Fibroblast of skin of left biceps (primary cell): ENCODE measurements at regions not wholly inside any gene's neighbourhood (a gene's known extent, or its start where the extent isn't known, plus 50 kb on each side); places are given as distances from the start of the nearest gene placed in this dataset.
"Not testable (repeated sequence)": the region's sequence is repeated elsewhere in the genome, so short reads cannot be mapped to it uniquely, and the experiment has no call there.

Experiments used
- DNase-seq, 2 experiments: peaks; one replicate each; pipeline ENCODE4 v3.0.0-alpha.2; 2013; ENCODE audit warnings: low read depth in 2 of 2

DNA sequence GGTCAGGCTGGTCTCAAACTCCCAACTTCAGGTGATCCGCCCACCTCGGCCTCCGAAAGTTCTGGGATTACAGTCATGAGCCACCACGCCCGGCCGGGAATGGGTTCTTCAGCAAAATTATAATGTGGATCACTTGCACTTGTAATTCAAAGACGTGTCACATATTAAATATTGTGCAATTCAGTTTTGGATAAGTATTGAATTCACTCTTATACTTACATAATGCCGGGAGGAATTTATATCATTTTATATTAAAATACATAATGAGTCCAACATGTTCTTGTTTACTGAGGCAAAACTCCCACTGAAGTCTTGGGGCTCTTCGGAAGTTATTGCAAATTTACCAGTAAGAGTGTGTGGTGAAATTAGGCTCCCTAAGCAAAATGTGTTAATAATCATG lies 635.2 kb upstream of the LUZP2 start:
- DNase-seq, result no peak

DNA sequence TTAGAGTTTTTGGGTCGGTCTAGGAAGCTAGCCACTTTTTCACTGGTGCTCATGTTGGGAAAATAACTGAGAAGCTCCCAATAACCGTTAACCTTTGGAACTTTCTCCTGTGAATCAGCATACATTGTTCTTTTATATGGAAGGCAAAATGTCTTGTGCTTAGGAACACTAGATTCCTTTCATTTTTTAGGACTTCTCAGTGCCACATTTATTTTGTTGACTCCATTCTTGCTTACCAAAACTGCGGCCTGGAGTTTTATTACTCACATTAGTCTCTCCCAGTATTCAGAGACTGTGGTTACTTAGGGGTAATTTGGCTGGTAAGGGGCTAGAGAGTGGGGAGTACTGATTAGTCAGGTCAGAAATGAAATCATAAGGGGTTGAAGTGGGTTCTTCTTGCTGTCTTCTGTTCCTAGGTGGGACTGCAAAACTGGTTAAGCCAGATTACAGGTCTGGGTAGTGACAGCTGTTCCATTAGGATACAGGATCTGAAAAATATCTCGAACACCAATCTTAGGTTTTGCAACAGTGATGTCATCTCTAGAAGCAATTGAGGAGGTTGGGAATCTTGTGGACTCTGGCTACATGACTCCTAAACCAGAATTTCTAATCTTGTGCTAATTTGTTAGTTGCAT lies 631.4 kb upstream of the LUZP2 start:
- DNase-seq, result no peak

DNA sequence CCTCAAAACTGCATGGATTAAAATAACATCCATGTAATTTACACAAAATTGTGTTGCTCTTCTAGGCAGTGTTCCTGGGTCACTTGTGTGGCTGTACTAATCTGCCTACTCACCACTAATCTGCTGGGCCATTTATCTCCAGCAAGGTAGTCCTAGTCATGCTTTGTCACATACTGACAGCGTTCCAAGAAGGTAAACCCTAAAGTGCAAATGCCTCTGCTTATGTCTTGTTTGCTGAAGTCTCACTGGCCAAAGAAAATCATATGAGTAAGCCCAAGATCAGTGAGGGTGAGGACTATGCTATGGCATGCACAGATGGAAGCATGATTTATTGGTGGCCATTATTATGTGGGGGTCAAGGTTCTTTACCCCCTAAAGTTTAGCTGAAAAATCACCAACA lies 630.2 kb upstream of the LUZP2 start:
- DNase-seq, result no peak

DNA sequence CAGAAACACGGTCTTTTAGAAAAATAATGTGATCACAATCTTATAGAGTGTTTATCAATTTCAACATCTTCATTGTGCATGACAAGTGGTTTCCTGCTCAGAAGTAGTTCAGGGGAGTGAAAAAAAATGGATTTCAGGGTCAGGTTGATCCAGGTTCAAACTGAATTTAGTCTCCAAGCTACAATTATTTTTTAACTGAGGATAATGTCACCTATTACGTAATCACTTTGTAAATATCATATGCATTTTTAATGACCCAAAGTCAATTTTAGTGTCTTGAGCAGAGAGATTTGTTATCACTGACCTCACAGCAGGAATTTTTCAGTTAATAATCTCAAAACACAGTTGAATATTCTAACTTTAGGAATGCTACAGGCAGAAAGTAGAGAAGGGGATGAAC lies 627.2 kb upstream of the LUZP2 start:
- no peak for DNase-seq

DNA sequence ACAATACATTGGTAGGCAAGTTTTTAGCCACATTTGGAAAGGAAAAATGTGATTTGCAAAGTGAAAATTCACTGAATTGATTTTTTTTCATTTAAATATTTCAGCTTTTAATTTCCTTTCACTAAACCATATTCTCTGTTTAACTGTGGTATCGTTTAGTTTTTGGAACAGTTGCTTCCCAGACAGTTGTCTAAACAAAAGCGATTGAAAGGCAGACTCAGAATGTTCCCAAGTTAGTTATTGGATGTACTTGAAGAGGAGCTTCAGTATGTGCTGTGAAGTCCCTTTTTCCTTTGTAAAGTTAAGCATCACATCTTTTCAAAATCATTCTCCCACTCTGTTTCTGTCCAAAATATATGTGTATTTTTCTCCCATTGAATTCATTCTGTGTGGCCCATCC lies 623.4 kb upstream of the LUZP2 start:
- no peak for DNase-seq

DNA sequence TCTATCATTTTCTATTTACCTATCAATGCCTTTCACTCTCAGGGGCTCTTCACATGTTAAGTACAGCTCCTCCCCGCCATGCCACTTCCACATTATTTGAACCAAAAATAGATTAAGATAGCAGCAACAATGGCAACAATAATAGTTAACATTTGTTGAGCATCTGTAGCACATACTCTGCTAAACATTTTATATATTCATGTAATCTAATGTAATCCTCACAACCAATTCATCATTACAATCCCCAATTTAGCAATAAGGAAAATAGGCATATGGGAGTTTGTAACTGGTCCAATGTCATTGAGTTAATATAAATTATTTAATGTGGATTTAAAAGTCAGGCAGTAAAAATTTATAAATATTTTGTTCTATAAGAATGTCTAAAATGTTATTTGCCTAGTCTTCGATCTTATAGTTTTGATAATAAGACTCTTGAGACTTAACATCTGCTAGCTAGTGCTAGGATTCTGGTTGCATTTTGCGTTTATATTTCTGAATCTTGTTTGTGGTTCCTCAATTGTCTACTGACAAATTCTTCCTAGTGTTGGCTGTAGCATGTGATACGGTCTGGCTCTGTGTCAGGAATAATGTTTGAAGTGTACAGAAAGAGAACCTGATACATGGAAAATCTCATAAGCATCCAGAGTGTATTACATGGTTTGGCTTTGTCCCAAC lies 621.5 kb upstream of the LUZP2 start:
- DNase-seq, result peak; percentile 11 to 24

DNA sequence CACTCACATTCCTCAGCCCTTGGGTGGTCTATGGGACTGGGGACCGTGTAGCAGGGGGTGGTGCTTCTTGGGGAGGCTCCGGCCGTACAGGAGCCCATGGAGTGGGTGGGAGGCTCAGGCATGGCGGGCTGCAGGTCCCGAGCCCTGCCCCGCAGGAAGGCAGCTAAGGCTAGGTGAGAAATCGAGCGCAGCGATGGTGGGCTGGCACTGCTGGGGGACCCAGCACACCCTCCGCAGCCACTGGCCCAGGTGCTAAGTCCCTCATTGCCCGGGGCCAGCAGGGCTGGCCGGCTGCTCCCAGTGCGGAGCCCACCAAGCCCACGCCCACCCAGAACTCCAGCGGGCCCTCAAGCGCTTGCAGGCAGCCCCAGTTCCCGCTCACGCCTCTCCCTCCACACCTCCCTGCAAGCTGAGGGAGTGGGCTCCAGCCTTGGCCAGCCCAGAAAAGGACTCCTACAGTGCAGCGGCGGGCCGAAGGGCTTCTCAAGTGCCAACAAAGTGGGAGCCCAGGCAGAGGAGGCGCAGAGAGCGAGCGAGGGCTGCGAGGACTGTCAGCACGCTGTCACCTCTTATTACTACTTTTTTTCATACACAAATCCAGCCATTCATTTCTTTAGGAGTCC lies 613.3 kb upstream of the LUZP2 start:
- DNase-seq, result not testable (repeated sequence)

DNA sequence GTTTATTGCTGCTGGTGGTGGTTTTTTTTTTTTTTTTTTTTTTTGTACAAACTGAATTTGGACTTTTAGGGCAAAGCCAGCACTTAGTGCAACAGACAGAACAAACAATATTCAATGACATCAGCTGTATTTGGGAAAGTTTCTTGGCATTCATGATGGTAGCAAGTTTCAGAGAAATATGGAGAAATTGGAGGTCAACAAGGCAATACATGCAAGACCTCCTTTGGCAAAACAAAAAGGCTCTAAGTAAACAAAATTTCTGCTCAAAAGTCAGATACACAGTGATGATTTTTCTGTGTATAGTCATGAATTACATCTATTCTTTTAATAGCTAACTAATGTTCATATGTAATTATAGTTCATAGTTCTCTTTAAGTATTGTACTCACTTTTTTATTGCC lies 612.5 kb upstream of the LUZP2 start:
- DNase-seq, result no peak

DNA sequence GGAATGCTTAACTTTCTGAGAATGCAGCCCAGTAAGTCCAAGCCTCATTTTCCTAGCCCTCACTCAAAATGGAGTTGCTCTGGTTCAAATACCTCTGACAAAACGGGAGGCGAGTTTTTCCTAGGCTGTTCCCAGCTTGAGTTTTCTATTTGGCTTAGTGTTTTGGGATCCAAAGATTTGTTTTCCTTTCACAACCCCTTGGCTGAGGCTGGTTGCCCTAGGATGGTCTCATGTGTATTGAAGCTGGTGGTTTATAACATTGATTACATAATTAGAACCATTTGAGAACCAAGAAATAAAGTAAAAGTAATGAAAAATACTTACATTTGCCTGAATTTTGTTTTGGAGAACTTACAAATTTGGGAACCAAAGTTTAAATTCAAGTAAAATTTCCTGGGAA lies 611.1 kb upstream of the LUZP2 start:
- no peak for DNase-seq

DNA sequence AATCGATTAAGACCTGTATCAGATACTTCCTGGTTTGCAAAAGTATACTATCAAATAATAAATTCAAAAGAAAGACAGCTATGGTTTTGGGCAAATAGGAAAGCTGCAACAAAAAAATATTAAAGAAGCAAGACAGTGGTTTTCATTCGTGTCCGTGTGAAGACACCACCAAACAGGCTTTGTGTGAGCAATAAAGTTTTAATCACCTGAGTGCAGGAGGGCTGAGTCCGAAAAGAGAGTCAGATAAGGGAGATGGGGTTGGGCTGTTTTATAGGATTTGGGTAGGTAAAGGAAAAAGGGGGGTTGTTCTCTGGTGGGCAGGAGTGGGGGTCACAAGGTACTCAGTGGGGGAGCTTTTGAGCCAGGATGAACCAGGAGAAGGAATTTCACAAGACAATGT lies 609.7 kb upstream of the LUZP2 start:
- DNase-seq, result not testable (repeated sequence)

DNA sequence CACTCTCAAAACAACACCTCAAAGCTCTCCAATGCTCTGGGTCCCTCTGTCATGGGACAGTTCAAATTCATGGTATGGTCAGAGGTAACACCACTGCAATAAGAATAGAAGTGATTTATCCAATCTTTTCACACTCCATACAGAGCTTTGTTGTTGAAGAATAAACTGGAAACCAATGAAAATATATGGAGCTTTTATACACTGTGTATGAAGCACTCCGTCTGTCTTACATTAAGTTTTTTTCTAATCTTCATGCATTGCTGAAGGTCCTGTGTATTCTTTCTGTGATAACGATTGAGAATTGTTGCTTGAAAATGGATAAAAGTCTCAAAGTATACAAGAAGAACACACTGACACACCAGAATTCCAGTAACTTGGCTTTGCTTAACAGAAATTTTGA lies 603.7 kb upstream of the LUZP2 start:
- no peak for DNase-seq

DNA sequence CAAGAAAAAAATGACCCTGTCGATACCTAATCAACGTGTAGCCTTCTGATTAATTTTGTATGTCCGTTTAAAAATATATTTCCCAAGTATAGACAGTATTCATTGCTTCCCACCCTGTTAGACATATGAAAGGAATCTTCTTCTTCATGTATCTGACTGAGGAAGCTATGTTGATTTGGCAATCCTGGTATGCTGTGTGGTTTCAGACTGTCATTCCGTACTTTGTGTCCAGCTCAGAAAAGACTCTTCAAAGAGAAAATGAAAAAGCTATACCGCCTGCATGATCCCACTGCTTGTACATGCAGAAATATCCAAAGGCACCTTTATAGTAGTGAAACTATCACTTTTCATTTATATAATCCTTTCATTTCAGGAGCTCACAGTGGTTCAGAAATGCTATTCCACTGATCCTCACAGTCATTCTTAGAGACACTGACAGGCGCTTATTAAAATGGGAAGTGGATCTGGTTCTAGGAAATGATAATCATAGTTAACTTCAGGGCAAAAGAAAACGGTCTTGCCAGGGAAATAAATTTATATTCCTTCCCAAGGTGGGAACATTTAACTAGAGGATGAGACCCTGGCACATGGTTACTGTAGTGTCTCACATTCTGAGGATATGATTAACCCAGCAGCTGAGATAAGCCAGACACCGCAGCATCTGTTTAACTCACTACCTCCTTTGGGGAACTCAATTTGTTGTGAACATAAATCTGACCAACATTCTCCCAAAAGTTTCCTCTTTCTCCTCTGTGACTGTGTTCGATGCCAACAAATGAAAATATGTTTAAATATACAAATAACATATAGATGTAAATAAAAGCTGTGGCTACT lies 599.2 kb upstream of the LUZP2 start:
- DNase-seq, result peak; percentile 85 to 88

DNA sequence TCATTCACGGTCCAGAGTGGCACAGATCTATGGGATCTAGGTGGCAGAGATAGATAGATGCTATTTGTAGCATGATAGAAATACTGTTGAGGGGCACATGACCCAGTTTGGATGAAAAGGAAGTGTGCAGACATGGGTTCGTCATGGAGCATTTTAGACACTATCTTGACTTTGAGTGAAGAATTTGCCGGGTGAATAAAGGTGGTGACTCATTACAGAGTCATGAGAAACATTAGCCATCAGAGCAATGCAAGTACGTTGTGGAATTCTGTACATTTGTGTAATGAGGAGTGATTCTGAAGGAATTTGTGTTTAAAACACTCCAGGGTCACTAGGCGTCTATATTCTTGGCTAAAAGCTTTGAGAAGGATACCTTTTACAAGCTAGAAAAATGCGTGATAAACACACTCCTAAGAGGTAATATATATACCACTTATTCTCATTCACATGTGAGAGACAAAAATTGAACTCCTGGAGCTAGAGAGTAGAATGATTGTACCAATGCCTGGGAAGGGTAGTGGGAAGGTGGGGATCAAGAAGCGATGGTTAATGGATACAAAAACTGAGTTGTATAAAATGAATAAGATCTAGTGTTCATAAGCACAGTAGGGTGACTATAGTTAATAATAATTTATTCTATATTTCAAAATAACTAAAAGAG lies 593.7 kb upstream of the LUZP2 start:
- DNase-seq, result peak; percentile 89 to 91

DNA sequence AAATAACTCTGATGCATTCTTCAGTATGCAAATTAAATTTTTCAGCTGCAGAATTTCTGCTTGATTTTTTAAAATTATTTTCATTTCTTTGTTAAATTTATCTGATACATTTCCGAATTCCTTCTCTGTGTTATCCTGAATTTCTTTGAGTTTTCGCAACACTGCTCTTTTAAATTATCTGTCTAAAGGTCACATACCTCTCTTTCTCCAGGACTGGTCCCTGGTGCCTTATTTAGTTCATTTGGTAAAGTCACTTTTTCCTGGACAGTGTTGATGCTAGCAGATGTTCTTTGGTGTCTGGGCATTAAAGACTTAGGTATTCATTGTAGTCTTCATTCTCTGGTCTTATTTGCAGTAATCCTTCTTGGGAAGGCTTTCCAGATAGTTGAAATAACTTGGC lies 577.4 kb upstream of the LUZP2 start:
- no peak for DNase-seq

DNA sequence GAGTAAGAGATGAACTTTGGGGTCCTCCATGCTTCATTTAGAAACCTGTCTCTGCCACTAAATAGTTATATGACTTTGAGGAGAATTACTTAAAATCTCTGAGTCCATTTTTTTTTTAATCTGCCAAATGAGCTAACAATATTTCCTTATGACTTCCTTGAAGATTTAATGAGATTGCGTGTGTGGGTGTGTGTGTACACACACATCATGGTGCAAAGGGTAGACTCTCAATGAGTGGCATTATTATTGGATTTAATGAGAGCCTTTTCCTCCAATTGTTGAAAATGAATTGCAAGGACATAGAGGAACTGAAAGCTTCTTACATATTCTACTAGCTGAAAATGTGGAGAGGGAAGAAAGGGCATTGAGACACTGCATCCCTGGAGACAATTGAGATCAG lies 573.5 kb upstream of the LUZP2 start:
- no peak for DNase-seq

DNA sequence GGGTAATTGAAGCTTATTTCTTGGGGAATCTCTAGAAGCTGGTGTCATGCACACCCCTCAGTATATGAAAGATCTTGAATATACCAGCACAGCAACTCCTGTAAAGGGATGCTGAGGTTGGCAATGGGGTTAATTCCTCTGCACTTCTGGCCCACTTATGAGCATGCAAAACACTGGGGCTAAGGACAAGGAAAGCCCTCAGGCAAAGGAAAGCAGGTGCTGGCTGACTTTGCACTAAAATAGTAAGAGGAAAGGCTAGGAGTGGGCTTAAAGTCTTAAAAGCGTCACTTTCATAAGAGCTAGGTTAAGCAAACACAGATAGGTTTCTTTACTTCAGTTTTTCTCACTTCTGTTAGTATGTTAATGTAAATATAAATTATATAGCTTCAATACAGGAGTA lies 572.6 kb upstream of the LUZP2 start:
- DNase-seq, result no peak

DNA sequence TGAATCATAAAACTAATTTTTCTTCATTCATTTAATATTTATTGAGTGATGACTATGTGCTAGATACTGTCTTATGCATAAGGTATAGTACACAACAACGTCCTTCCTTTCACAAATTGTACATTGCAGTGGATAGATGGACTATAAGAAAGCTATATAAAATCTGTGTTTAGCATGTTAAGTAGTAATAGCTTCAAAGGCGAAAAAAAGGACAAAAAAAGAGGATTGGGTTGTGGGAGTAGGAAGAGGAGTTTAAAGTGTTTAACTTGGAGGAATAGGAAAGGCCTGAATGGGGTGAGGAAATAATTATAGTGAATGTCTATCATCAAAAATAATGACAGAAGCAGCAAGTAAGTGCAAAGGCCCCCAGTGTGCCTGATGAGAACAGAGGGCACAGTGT lies 565.4 kb upstream of the LUZP2 start:
- DNase-seq, result no peak

DNA sequence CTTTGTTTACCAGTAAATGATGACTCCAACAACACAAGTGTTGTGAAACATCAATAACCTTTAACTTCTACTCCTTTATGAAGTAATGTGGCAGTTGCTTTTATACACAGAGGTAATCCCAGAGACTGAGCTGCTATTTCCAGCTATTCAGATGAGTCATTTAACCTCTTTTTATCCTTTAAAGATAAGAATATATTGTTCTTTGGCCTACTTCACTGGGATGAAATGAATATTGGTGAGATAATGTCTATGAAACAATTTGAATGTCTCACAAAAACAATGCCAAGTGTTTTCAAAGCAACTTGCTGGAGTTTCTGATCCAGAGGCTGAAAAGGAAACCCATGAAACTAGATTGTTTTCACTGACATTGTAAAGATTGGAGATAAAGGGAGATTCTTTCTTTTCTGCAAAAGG lies 564.4 kb upstream of the LUZP2 start:
- no peak for DNase-seq

DNA sequence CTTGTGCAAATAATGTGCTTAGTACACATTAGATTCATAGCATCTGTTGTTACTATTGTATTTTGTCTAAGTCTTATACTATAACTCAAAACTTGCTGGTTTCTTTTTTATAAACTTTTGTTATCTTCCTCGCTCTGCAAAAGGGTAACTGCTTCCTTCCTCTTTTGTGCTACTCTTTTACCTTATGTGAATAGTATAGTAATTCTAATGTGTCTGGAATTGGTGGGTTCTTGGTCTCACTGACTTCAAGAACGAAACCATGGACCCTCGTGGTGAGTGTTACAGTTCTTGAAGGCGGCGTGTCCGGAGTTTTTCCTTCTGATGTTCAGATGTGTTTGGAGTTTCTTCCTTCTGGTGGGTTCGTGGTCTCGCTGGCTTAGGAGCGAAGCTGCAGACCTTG lies 563.1 kb upstream of the LUZP2 start:
- no peak for DNase-seq

DNA sequence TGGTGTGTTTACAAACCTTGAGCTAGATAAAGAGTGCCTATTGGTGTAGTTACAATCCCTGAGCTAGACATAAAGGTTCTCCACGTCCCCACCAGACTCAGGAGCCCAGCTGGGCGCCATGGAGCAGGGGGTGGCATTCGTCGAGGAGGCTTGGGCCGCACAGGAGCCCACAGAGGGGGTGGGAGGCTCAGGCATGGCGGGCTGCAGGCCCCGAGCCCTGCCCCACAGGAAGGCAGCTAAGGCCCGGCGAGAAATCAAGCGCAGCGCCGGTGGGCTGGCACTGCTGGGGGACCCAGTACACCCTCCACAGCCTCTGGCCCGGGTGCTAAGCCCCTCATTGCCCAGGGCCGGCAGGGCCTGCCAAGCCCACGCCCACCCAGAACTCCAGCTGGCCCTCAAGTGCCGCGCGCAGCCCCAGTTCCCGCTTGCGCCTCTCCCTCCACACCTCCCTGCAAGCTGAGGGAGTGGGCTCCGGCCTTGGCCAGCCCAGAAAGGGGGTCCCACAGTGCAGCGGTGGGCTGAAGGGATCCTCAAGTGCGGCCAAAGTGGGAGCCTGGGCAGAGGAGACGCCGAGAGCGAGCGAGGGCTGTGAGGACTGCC lies 562.1 kb upstream of the LUZP2 start:
- DNase-seq, result not testable (repeated sequence)

DNA sequence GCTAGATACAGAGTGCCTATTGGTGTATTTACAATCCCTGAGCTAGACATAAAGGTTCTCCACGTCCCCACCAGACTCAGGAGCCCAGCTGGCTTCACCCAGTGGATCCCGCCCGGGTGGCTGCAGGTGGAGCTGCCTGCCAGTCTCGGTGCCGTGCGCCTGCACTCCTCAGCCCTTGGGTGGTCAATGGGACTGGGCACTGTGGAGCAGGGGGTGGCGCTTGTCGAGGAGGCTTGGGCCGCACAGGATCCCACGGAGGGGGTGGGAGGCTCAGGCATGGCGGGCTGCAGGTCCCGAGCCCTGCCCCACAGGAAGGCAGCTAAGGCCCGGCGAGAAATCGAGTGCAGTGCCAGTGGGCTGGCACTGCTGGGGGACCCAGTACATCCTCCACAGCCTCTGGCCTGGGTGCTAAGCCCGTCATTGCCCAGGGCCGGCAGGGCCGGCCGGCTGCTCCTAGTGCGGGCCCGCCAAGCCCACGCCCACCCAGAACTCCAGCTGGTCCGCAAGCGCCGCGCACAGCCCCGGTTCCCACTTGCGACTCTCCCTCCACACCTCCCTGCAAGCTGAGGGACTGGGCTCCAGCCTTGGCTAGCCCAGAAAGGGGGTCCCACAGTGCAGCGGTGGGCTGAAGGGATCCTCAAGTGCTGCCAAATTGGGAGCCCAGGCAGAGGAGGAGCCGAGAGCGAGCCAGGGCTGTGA lies 554.6 kb upstream of the LUZP2 start:
- DNase-seq, result not testable (repeated sequence)
